ENCODE measurements at regions not wholly inside any gene's neighbourhood (a gene's known extent, or its start where the extent isn't known, plus 50 kb on each side); places are given as distances from the start of the nearest gene placed in this dataset.

- no peak overlapping the region for H2AK5ac ChIP-seq (ENCODE audit: low read depth, low read length)
- no peak overlapping the region for H2AFZ ChIP-seq (replicated peaks; ENCODE audit: low read length, poor library complexity)
- dilution Hi-C loops (cut with HindIII; ENCODE audit: low sequenced_read_pairs, unreplicated experiment), result no loop called here
- H3K27ac ChIP-seq (ENCODE audit: insufficient read depth, low read length), result no peak overlapping the region
- no peak overlapping the region for H2BK15ac ChIP-seq (ENCODE audit: low read depth, low read length)
- H3K18ac ChIP-seq (ENCODE audit: low read depth, low read length), result no peak overlapping the region
- H3K4ac ChIP-seq (ENCODE audit: low read depth, low read length), result no peak overlapping the region
- no peak overlapping the region for H4K91ac ChIP-seq (ENCODE audit: insufficient read depth, low read depth, low read length)
- intact Hi-C loops (cut with micrococcal nuclease), result no loop called here
- H3K4me1 ChIP-seq (ENCODE audit: control insufficient read depth, insufficient read depth, low read length), result no peaks in the 10 kb centered on the region
- no TSS peak for BruUV-seq (replicated peaks)
- H3K36me3 ChIP-seq (ENCODE audit: control insufficient read depth, insufficient read depth, low read length), result no peaks in the 10 kb centered on the region
- no peaks in the 10 kb centered on the region for H3K9me1 ChIP-seq (ENCODE audit: insufficient read depth, low read length)
- TF ChIP-seq RAD21 (IDR thresholded peaks at IDR 0.05; ENCODE audit: low read length), result no peak
- TF ChIP-seq MXI1 (IDR thresholded peaks at IDR 0.05; ENCODE audit: borderline replicate concordance, low read depth, low read length), result no peak
- no peak for TF ChIP-seq CHD1 (IDR thresholded peaks at IDR 0.05; ENCODE audit: low read depth, low read length)
- TF ChIP-seq USF2 (IDR thresholded peaks at IDR 0.05; ENCODE audit: low read depth, low read length), result no peak
- TF ChIP-seq CTCF (conservative IDR thresholded peaks at IDR 0.05; ENCODE audit: low read depth, low read length), result no peak
- no peak for TF ChIP-seq SMC3 (IDR thresholded peaks at IDR 0.05; ENCODE audit: low read depth, low read length)
- TF ChIP-seq RFX5 (IDR thresholded peaks at IDR 0.05; ENCODE audit: low read depth, low read length), result no peak
- no peak for TF ChIP-seq ELK1 (IDR thresholded peaks at IDR 0.05; ENCODE audit: borderline replicate concordance, low read depth, low read length)
- TF ChIP-seq FOS (IDR thresholded peaks at IDR 0.05; ENCODE audit: low read depth, low read length), result no peak
- no peak for TF ChIP-seq BHLHE40 (IDR thresholded peaks at IDR 0.05; ENCODE audit: low read depth, low read length)
- TF ChIP-seq CEBPB (IDR thresholded peaks at IDR 0.05; ENCODE audit: low read depth, low read length), result no peak
- no peak for TF ChIP-seq NFE2L2 (IDR thresholded peaks at IDR 0.05; ENCODE audit: low read depth, low read length)
- no peaks in the 10 kb centered on the region for H3K79me1 ChIP-seq (ENCODE audit: low read depth in 1 of 2, low read length in 2 of 2)
- H4K8ac ChIP-seq (ENCODE audit: low read depth in 2 of 2, low read length in 2 of 2), result no peak overlapping the region
- in situ Hi-C loops (cut with MboI; ENCODE audit: low sequenced_read_pairs), result no loop called here
- H4K20me1 ChIP-seq (ENCODE audit: insufficient read depth, low read length), result no peaks in the 10 kb centered on the region
- H2AK9ac ChIP-seq (replicated peaks; ENCODE audit: low read depth, low read length, poor library complexity), result no peak overlapping the region
- H3K14ac ChIP-seq (replicated peaks; ENCODE audit: low read depth, low read length), result no peak overlapping the region
- no peak overlapping the region for H3K9ac ChIP-seq (ENCODE audit: low read depth, low read length)
- no peak overlapping the region for H3K4me3 ChIP-seq (ENCODE audit: insufficient read depth, low read depth, low read length)
- ATAC-seq (ENCODE audit: low read depth) (no peak), DNase-seq (no peak)
- H3K27me3 ChIP-seq (ENCODE audit: control insufficient read depth, insufficient read depth, low read length), result no peaks in the 10 kb centered on the region
- no peaks in the 10 kb centered on the region for H3K9me3 ChIP-seq (ENCODE audit: control insufficient read depth, insufficient read depth, low read length)
- H3K23ac ChIP-seq (ENCODE audit: low read depth, low read length), result no peak overlapping the region
- CTCF ChIA-PET, result no interaction called here
- H2BK20ac ChIP-seq (ENCODE audit: low read depth, low read length), result no peak overlapping the region
- H2BK120ac ChIP-seq (ENCODE audit: low read depth, low read length), result no peak overlapping the region
- H3K4me2 ChIP-seq (ENCODE audit: low read depth, low read length), result no peak overlapping the region
- H3K56ac ChIP-seq (ENCODE audit: extremely low read depth, insufficient read depth, low read length), result no peak overlapping the region
- no peak overlapping the region for H2BK5ac ChIP-seq (ENCODE audit: low read depth, low read length, poor library complexity, severe bottlenecking)
- H4K5ac ChIP-seq (ENCODE audit: low read depth, low read length), result no peak overlapping the region
- POLR2A ChIA-PET (ENCODE audit: unreplicated experiment), result no interaction called here
Observed at GRCh38 chr12:77401770-77402081, 336.4 kb upstream of the E2F7 start.

Data from IMR-90 (cell line).